ENCODE measurements at regions not wholly inside any gene's neighbourhood (a gene's known extent, or its start where the extent isn't known, plus 50 kb on each side); places are given as distances from the start of the nearest gene placed in this dataset.

GRCh38 chr11:116301141-116301540 is 471.6 kb downstream of the BUD13 start:
- Mint-ChIP-seq H3K27ac (ENCODE audit: unreplicated experiment) (no peak overlapping the region), H3K9me3 (ENCODE audit: unreplicated experiment) (no peaks in the 10 kb centered on the region), H3K27me3 (ENCODE audit: unreplicated experiment) (no peaks in the 10 kb centered on the region), H3K4me3 (ENCODE audit: unreplicated experiment) (no peak overlapping the region), H3K36me3 (ENCODE audit: unreplicated experiment) (no peaks in the 10 kb centered on the region), H3K4me1 (ENCODE audit: unreplicated experiment) (no peaks in the 10 kb centered on the region)
- TF ChIP-seq CTCF (IDR thresholded peaks at IDR 0.05) = no peak
- DNase-seq (ENCODE audit: extremely low spot score, unreplicated experiment) = peak; percentile 30

GRCh38 chr11:116300232-116300631 is 472.6 kb downstream of the BUD13 start:
- DNase-seq (ENCODE audit: extremely low spot score, unreplicated experiment) = no peak
- Mint-ChIP-seq H3K27ac (ENCODE audit: unreplicated experiment) (no peak overlapping the region), H3K9me3 (ENCODE audit: unreplicated experiment) (no peaks in the 10 kb centered on the region), H3K27me3 (ENCODE audit: unreplicated experiment) (no peaks in the 10 kb centered on the region), H3K4me3 (ENCODE audit: unreplicated experiment) (no peak overlapping the region), H3K4me1 (ENCODE audit: unreplicated experiment) (no peaks in the 10 kb centered on the region), H3K36me3 (ENCODE audit: unreplicated experiment) (no peaks in the 10 kb centered on the region)
- TF ChIP-seq CTCF (IDR thresholded peaks at IDR 0.05) = no peak

GRCh38 chr11:116294630-116295029 is 478.2 kb downstream of the BUD13 start:
- Mint-ChIP-seq H3K27me3 (ENCODE audit: unreplicated experiment) (no peaks in the 10 kb centered on the region), H3K9me3 (ENCODE audit: unreplicated experiment) (peaks cover 8% of the 10 kb centered on the region), H3K27ac (ENCODE audit: unreplicated experiment) (no peak overlapping the region), H3K36me3 (ENCODE audit: unreplicated experiment) (no peaks in the 10 kb centered on the region), H3K4me3 (ENCODE audit: unreplicated experiment) (no peak overlapping the region), H3K4me1 (ENCODE audit: unreplicated experiment) (no peaks in the 10 kb centered on the region)
- DNase-seq (ENCODE audit: extremely low spot score, unreplicated experiment) = no peak
- TF ChIP-seq CTCF (IDR thresholded peaks at IDR 0.05) = no peak

GRCh38 chr11:116287866-116288265 is 484.9 kb downstream of the BUD13 start:
- H3K4me1 Mint-ChIP-seq (ENCODE audit: unreplicated experiment) = no peaks in the 10 kb centered on the region
- no peak for DNase-seq (ENCODE audit: extremely low spot score, unreplicated experiment)
- H3K36me3 Mint-ChIP-seq (ENCODE audit: unreplicated experiment) = no peaks in the 10 kb centered on the region
- H3K27ac Mint-ChIP-seq (ENCODE audit: unreplicated experiment) = no peak overlapping the region
- H3K4me3 Mint-ChIP-seq (ENCODE audit: unreplicated experiment) = no peak overlapping the region
- no peak for TF ChIP-seq CTCF (IDR thresholded peaks at IDR 0.05)
- peaks cover 4% of the 10 kb centered on the region for H3K27me3 Mint-ChIP-seq (ENCODE audit: unreplicated experiment)
- H3K9me3 Mint-ChIP-seq (ENCODE audit: unreplicated experiment) = peaks cover 19% of the 10 kb centered on the region

GRCh38 chr11:116285026-116285425 is 487.8 kb downstream of the BUD13 start:
- no peak for TF ChIP-seq CTCF (IDR thresholded peaks at IDR 0.05)
- DNase-seq (ENCODE audit: extremely low spot score, unreplicated experiment) = no peak
- Mint-ChIP-seq H3K9me3 (ENCODE audit: unreplicated experiment) (peaks cover 13% of the 10 kb centered on the region), H3K4me1 (ENCODE audit: unreplicated experiment) (no peaks in the 10 kb centered on the region), H3K27ac (ENCODE audit: unreplicated experiment) (no peak overlapping the region), H3K36me3 (ENCODE audit: unreplicated experiment) (no peaks in the 10 kb centered on the region), H3K27me3 (ENCODE audit: unreplicated experiment) (peaks cover 7% of the 10 kb centered on the region), H3K4me3 (ENCODE audit: unreplicated experiment) (no peak overlapping the region)
